IMR-90 (cell line): ENCODE measurements at regions not wholly inside any gene's neighbourhood (a gene's known extent, or its start where the extent isn't known, plus 50 kb on each side); places are given as distances from the start of the nearest gene placed in this dataset.

Experiments used
- BHLHE40 ChIP-seq: fragments of 150-350 bp; IDR thresholded peaks from 2 replicates; pipeline ENCODE4 v1.6.1; 2016; ENCODE audit warnings: mild to moderate bottlenecking, low read depth, low read length
- CEBPB ChIP-seq: IDR thresholded peaks from 2 replicates; pipeline ENCODE4 v1.6.1; 2012; ENCODE audit warnings: low read depth, low read length, improper control_type of control experiment
- CHD1 ChIP-seq: IDR thresholded peaks from 2 replicates; pipeline ENCODE4 v1.6.1; 2012; ENCODE audit warnings: low read depth, low read length, improper control_type of control experiment
- FOS ChIP-seq: fragments of 150-350 bp; IDR thresholded peaks from 2 replicates; pipeline ENCODE4 v1.6.1; 2016; ENCODE audit warnings: low read depth, low read length
- MAFK ChIP-seq: IDR thresholded peaks from 2 replicates; pipeline ENCODE4 v1.6.1; 2012; ENCODE audit warnings: low read depth, low read length, improper control_type of control experiment
- MXI1 ChIP-seq: IDR thresholded peaks from 2 replicates; pipeline ENCODE4 v1.6.1; 2012; ENCODE audit warnings: low read depth, mild to moderate bottlenecking, low read length, moderate library complexity, borderline replicate concordance
- NFE2L2 ChIP-seq: fragments of 150-350 bp; IDR thresholded peaks from 2 replicates; pipeline ENCODE4 v1.6.1; 2016; ENCODE audit warnings: low read depth, mild to moderate bottlenecking, low read length
- POLR2A ChIP-seq: IDR thresholded peaks from 2 replicates; pipeline ENCODE4 v1.6.1; 2012; ENCODE audit warnings: mild to moderate bottlenecking, low read depth, low read length
- RCOR1 ChIP-seq: IDR thresholded peaks from 2 replicates; pipeline ENCODE4 v1.6.1; 2012; ENCODE audit warnings: mild to moderate bottlenecking, low read length, improper control_type of control experiment; ENCODE audit not compliant: insufficient replicate concordance
- RFX5 ChIP-seq: IDR thresholded peaks from 2 replicates; pipeline ENCODE4 v1.8.0; 2012; ENCODE audit warnings: low read depth, mild to moderate bottlenecking, low read length, moderate library complexity
- SMC3 ChIP-seq: fragments of 150-350 bp; IDR thresholded peaks from 2 replicates; pipeline ENCODE4 v1.6.1; 2016; ENCODE audit warnings: low read depth, mild to moderate bottlenecking, antibody characterized with exemption, low read length, moderate library complexity
- TF ChIP-seq, protein P1 (sequence below): conservative IDR thresholded peaks from 2 replicates; pipeline ENCODE4 v1.5.1; 2012; ENCODE audit warnings: mild to moderate bottlenecking, low read depth, low read length, improper control_type of control experiment
- TF ChIP-seq, protein P2 (sequence below): fragments of 150-350 bp; IDR thresholded peaks from 2 replicates; pipeline ENCODE4 v1.6.1; 2016; ENCODE audit warnings: low read depth, mild to moderate bottlenecking, low read length, moderate library complexity, borderline replicate concordance
- TF ChIP-seq, protein P3 (sequence below): fragments of 150-350 bp; IDR thresholded peaks from 2 replicates; pipeline ENCODE4 v1.6.1; 2017; ENCODE audit warnings: mild to moderate bottlenecking, antibody characterized with exemption, low read length, low read depth

DNA sequence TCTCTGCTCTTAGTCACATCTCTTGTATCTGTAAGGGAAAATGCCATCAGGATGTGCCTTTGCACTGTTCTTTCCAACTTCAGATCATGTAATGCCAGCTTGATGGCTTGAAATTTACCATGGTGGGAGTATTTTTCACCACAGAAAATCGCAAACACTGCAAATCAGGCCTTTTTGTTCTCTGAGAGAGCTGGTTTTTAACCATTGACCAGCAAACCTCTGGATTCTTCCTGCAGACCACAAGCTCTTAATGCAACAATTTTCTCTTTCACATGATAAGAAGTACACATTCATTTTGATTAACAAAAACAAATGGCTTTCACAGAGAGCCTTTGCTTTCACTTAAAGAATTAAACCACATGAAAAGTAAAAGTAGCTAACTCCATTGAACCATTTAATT, 145.4 kb upstream of the NEBL start:
- TF ChIP-seq POLR2A (no peak), RCOR1 (no peak), CEBPB (no peak), MAFK (no peak), NFE2L2 (no peak), BHLHE40 (no peak), RFX5 (no peak), MXI1 (no peak), CHD1 (no peak), FOS (no peak), SMC3 (no peak)
- TF ChIP-seq, protein P1, sequence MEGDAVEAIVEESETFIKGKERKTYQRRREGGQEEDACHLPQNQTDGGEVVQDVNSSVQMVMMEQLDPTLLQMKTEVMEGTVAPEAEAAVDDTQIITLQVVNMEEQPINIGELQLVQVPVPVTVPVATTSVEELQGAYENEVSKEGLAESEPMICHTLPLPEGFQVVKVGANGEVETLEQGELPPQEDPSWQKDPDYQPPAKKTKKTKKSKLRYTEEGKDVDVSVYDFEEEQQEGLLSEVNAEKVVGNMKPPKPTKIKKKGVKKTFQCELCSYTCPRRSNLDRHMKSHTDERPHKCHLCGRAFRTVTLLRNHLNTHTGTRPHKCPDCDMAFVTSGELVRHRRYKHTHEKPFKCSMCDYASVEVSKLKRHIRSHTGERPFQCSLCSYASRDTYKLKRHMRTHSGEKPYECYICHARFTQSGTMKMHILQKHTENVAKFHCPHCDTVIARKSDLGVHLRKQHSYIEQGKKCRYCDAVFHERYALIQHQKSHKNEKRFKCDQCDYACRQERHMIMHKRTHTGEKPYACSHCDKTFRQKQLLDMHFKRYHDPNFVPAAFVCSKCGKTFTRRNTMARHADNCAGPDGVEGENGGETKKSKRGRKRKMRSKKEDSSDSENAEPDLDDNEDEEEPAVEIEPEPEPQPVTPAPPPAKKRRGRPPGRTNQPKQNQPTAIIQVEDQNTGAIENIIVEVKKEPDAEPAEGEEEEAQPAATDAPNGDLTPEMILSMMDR = no peak
- TF ChIP-seq, protein P2, sequence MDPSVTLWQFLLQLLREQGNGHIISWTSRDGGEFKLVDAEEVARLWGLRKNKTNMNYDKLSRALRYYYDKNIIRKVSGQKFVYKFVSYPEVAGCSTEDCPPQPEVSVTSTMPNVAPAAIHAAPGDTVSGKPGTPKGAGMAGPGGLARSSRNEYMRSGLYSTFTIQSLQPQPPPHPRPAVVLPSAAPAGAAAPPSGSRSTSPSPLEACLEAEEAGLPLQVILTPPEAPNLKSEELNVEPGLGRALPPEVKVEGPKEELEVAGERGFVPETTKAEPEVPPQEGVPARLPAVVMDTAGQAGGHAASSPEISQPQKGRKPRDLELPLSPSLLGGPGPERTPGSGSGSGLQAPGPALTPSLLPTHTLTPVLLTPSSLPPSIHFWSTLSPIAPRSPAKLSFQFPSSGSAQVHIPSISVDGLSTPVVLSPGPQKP = no peak
- TF ChIP-seq, protein P3, sequence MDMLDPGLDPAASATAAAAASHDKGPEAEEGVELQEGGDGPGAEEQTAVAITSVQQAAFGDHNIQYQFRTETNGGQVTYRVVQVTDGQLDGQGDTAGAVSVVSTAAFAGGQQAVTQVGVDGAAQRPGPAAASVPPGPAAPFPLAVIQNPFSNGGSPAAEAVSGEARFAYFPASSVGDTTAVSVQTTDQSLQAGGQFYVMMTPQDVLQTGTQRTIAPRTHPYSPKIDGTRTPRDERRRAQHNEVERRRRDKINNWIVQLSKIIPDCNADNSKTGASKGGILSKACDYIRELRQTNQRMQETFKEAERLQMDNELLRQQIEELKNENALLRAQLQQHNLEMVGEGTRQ = no peak
